DMS114 treated with DMSO at 0.1 percent for 48 hours (cell line): ENCODE measurements at regions not wholly inside any gene's neighbourhood (a gene's known extent, or its start where the extent isn't known, plus 50 kb on each side); places are given as distances from the start of the nearest gene placed in this dataset.
"Not testable (repeated sequence)": the region's sequence is repeated elsewhere in the genome, so short reads cannot be mapped to it uniquely, and the experiment has no call there.

ENCODE experiments used
- DNase-seq: peaks from one replicate; lab custom pipeline; 2025; ENCODE audit not compliant: unreplicated experiment; lab: John Stamatoyannopoulos, UW

- DNase-seq: peak; percentile 8
Measured at GRCh38 chr5:162209005-162209605, 141.5 kb downstream of the GABRG2 start.

- no peak for DNase-seq
Measured at GRCh38 chr5:162214551-162214950, 147.0 kb downstream of the GABRG2 start.

GRCh38 chr5:162217037-162217436 is 149.5 kb downstream of the GABRG2 start:
- no peak for DNase-seq

- DNase-seq: no peak
Measured at GRCh38 chr5:162221910-162222309, 154.3 kb downstream of the GABRG2 start.

GRCh38 chr5:162227075-162227474 is 159.5 kb downstream of the GABRG2 start:
- no peak for DNase-seq

- DNase-seq: no peak
Measured at GRCh38 chr5:162230348-162230747, 162.8 kb downstream of the GABRG2 start.

- no peak for DNase-seq
Measured at GRCh38 chr5:162231522-162231921, 163.9 kb downstream of the GABRG2 start.

- DNase-seq: no peak
Measured at GRCh38 chr5:162240734-162241133, 173.2 kb downstream of the GABRG2 start.

GRCh38 chr5:162242416-162242815 is 174.8 kb downstream of the GABRG2 start:
- no peak for DNase-seq

GRCh38 chr5:162243651-162244050 is 176.1 kb downstream of the GABRG2 start:
- no peak for DNase-seq

- DNase-seq: no peak
Measured at GRCh38 chr5:162248107-162248713, 180.6 kb downstream of the GABRG2 start.

- no peak for DNase-seq
Measured at GRCh38 chr5:162256711-162257110, 189.1 kb downstream of the GABRG2 start.

GRCh38 chr5:162268694-162269481 is 201.3 kb downstream of the GABRG2 start:
- DNase-seq: no peak

- no peak for DNase-seq
Measured at GRCh38 chr5:162272417-162272816, 204.8 kb downstream of the GABRG2 start.

- DNase-seq: no peak
Measured at GRCh38 chr5:162274679-162275078, 207.1 kb downstream of the GABRG2 start.

- DNase-seq: not testable (repeated sequence)
Measured at GRCh38 chr5:162275387-162275786, 207.8 kb downstream of the GABRG2 start.

- DNase-seq: no peak
Measured at GRCh38 chr5:162282191-162282590, 214.6 kb downstream of the GABRG2 start.

GRCh38 chr5:162283609-162284008 is 216.0 kb downstream of the GABRG2 start:
- no peak for DNase-seq

- no peak for DNase-seq
Measured at GRCh38 chr5:162288647-162289296, 221.2 kb downstream of the GABRG2 start.

- no peak for DNase-seq
Measured at GRCh38 chr5:162289489-162289888, 221.9 kb downstream of the GABRG2 start.

- DNase-seq: no peak
Measured at GRCh38 chr5:162299793-162300192, 232.2 kb downstream of the GABRG2 start.

GRCh38 chr5:162301356-162301755 is 233.8 kb downstream of the GABRG2 start:
- DNase-seq: no peak
